ENCODE measurements at regions not wholly inside any gene's neighbourhood (a gene's known extent, or its start where the extent isn't known, plus 50 kb on each side); places are given as distances from the start of the nearest gene placed in this dataset.

DNA sequence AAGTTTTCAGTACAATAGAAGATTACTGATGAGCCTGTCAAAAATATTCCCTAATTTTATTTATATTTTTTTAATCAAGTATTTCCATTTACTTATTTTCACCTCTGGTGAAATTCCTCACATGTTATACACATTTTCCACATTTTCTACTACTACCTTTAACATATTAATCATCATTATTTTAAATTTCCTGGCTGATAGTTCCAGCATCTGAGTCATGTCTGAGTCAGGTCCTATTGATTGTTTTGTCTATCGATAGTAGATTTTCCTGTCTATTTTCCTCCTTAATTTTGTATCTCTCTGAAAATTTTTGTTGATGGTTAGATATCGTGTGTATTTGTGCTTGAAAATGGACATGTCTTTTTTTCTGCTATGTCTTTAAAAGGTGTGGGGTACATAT is 211.8 kb upstream of the DSEL start:
- TF ChIP-seq, protein P1, sequence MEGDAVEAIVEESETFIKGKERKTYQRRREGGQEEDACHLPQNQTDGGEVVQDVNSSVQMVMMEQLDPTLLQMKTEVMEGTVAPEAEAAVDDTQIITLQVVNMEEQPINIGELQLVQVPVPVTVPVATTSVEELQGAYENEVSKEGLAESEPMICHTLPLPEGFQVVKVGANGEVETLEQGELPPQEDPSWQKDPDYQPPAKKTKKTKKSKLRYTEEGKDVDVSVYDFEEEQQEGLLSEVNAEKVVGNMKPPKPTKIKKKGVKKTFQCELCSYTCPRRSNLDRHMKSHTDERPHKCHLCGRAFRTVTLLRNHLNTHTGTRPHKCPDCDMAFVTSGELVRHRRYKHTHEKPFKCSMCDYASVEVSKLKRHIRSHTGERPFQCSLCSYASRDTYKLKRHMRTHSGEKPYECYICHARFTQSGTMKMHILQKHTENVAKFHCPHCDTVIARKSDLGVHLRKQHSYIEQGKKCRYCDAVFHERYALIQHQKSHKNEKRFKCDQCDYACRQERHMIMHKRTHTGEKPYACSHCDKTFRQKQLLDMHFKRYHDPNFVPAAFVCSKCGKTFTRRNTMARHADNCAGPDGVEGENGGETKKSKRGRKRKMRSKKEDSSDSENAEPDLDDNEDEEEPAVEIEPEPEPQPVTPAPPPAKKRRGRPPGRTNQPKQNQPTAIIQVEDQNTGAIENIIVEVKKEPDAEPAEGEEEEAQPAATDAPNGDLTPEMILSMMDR (IDR thresholded peaks at IDR 0.05; ENCODE audit: insufficient read depth, low read length, severe bottlenecking) = no peak
- H3K4me3 ChIP-seq (ENCODE audit: low read depth, low read length) = no peak overlapping the region
- DNase-seq (ENCODE audit: low read depth) (peak; percentile 53), FAIRE-seq (no peak)
- no peaks in the 10 kb centered on the region for H3K27me3 ChIP-seq (ENCODE audit: control insufficient read depth, insufficient read depth, low read length)
- H3K36me3 ChIP-seq (ENCODE audit: control insufficient read depth, insufficient read depth, low read length) = no peaks in the 10 kb centered on the region

DNA sequence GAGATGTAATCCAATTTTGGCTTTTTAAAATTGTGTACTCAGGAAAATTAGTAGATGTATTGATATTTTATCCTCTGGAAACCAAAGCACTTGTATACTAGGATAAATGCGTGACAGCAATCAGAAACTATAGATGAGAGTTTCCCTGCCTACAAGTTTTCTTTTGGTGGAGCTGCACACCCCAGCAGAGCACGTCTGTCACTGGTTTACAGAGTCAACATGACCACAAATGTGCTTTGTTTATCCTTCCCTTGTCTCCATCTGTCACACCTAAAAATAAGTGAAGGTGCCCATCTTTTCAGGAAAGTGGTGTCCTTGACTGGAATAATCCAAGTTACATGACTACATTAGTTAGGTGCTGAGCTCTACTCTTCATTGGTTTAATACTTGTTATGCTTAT is 210.4 kb upstream of the DSEL start:
- TF ChIP-seq, protein P1 (IDR thresholded peaks at IDR 0.05; ENCODE audit: insufficient read depth, low read length, severe bottlenecking) = no peak
- Histone ChIP-seq H3K36me3 (ENCODE audit: control insufficient read depth, insufficient read depth, low read length) (no peaks in the 10 kb centered on the region), H3K4me3 (ENCODE audit: low read depth, low read length) (no peak overlapping the region), H3K27me3 (ENCODE audit: control insufficient read depth, insufficient read depth, low read length) (no peaks in the 10 kb centered on the region)
- DNase-seq (ENCODE audit: low read depth) (no peak), FAIRE-seq (no peak)

DNA sequence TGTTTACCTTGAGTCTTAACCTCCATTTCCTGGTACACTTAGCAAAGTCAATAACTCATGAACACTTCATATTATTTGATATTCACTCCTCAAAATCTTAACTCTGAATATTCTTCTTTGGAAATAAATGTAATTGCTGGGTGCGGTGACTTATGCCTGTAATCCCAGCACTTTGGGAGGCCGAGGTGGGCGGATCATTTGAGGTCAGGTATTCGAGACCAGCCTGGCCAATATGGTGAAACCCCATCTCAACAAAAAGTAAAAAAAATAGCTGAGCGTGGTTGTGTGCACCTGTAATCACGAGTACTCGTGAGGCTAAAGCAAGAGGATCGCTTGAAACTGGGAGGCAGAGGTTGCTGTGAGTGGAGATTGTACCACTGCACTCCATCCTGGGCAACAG is 201.3 kb upstream of the DSEL start:
- no peak for FAIRE-seq
- Histone ChIP-seq H3K4me3 (ENCODE audit: low read depth, low read length) (no peak overlapping the region), H3K36me3 (ENCODE audit: control insufficient read depth, insufficient read depth, low read length) (no peaks in the 10 kb centered on the region), H3K27me3 (ENCODE audit: control insufficient read depth, insufficient read depth, low read length) (no peaks in the 10 kb centered on the region)
- TF ChIP-seq, protein P1 (IDR thresholded peaks at IDR 0.05; ENCODE audit: insufficient read depth, low read length, severe bottlenecking) = no peak
- DNase-seq (ENCODE audit: low read depth) = no peak

DNA sequence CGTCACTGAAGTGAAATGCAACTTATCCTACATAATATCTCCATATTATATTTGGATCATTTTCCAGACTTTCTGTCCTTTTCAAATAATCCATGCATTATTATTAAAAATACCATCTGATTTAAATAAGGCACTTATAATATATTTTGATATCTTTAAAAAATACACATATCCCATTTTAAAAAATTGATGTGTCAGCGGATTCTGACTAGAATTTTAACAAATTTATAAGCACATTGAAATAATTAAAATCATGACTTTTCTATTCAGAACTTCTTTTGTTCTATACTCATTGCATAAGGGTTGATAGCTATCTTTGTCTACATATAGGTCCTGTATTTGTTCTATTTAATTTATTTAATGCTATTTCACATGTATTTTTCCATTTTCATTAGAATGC is 199.0 kb upstream of the DSEL start:
- H3K27me3 ChIP-seq (ENCODE audit: control insufficient read depth, insufficient read depth, low read length) = no peaks in the 10 kb centered on the region
- no peak for DNase-seq (ENCODE audit: low read depth)
- no peak overlapping the region for H3K4me3 ChIP-seq (ENCODE audit: low read depth, low read length)
- FAIRE-seq = no peak
- no peaks in the 10 kb centered on the region for H3K36me3 ChIP-seq (ENCODE audit: control insufficient read depth, insufficient read depth, low read length)
- TF ChIP-seq, protein P1 (IDR thresholded peaks at IDR 0.05; ENCODE audit: insufficient read depth, low read length, severe bottlenecking) = no peak

DNA sequence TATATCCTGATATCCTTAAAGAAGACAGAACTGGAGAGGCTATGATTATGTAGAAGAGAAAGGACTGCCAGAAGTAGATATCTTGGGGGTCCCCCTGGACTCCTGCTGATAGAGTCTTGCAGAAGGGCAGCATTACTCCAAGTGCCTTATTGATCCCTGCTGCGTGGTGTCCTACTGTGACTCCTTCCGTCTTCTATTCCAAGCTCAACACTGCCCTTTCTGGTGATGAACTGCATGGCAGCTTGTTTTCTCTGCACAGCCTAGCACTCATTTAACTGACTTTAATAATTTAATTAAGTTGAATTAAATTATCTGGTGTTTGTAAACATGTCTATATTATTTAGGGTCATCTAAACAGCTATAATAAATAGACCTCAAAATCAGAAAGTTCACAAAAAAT is 194.1 kb upstream of the DSEL start:
- FAIRE-seq = no peak
- TF ChIP-seq, protein P1 (IDR thresholded peaks at IDR 0.05; ENCODE audit: insufficient read depth, low read length, severe bottlenecking) = peak; percentile 34
- no peak overlapping the region for H3K4me3 ChIP-seq (ENCODE audit: low read depth, low read length)
- DNase-seq (ENCODE audit: low read depth) = peak; percentile 31
- no peaks in the 10 kb centered on the region for H3K36me3 ChIP-seq (ENCODE audit: control insufficient read depth, insufficient read depth, low read length)
- H3K27me3 ChIP-seq (ENCODE audit: control insufficient read depth, insufficient read depth, low read length) = no peaks in the 10 kb centered on the region

DNA sequence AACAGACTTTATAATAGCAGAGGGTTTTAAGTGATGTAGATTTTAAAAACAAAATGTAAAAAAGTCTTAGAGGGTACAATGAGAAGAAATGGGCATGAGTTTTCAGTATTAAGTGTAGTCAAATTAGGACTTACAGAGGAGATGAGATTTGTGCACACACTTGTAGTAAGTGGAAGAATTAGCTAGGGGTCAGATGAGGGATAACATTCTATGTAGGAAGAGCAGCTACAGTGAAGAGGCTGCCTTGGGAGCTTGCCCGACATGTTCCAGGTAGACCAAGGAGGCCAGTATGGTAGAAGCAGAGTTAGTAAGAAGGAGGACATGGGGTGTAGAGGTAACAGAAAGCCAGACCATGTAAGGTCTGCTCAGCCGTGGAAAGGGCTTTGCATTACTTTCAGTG is 189.2 kb upstream of the DSEL start:
- DNase-seq (ENCODE audit: low read depth) (peak; percentile 33), FAIRE-seq (no peak)
- Histone ChIP-seq H3K4me3 (ENCODE audit: low read depth, low read length) (no peak overlapping the region), H3K36me3 (ENCODE audit: control insufficient read depth, insufficient read depth, low read length) (no peaks in the 10 kb centered on the region), H3K27me3 (ENCODE audit: control insufficient read depth, insufficient read depth, low read length) (no peaks in the 10 kb centered on the region)
- TF ChIP-seq, protein P1 (IDR thresholded peaks at IDR 0.05; ENCODE audit: insufficient read depth, low read length, severe bottlenecking) = peak; percentile 14
